HG03469 (cell line): ENCODE measurements at regions not wholly inside any gene's neighbourhood (a gene's known extent, or its start where the extent isn't known, plus 50 kb on each side); places are given as distances from the start of the nearest gene placed in this dataset.
"Not testable (repeated sequence)": the region's sequence is repeated elsewhere in the genome, so short reads cannot be mapped to it uniquely, and the experiment has no call there.

Experiments
- ATAC-seq: cut with Tn5 transposase; IDR thresholded peaks from one replicate; pipeline ENCODE4 v1.9.1; 2021; ENCODE audit warnings: mild to moderate bottlenecking, moderate library complexity, moderate number of reproducible peaks; ENCODE audit not compliant: unreplicated experiment

DNA sequence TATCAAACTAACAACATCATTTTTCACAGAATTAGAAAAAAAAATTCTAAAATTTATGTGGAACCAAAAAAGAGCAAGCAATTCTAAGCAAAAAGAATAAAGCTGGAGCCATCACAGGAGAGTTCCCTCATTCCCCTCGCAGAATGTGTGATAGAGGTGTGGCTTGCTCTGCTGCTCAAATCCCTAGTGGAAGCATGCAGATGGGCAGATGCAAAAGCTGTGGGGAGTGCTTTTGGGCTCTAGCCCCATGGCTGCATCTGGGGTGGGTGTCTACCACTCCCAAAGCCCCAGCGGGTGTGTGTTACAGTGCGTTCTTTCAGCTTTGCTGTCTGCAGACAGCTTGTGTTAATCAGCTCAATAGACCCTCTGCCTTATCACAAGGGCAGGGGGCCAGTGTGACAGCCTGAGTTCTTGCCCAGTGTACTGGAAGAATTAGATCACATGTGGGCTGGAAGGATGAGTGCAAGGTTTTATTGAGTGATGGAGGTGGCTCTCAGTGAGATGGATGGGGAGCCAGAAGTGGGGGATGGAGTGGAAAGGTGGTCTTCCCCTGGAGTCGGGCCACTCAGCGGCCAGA lies 575.9 kb upstream of the LRRN3 start:
- ATAC-seq, result not testable (repeated sequence)

DNA sequence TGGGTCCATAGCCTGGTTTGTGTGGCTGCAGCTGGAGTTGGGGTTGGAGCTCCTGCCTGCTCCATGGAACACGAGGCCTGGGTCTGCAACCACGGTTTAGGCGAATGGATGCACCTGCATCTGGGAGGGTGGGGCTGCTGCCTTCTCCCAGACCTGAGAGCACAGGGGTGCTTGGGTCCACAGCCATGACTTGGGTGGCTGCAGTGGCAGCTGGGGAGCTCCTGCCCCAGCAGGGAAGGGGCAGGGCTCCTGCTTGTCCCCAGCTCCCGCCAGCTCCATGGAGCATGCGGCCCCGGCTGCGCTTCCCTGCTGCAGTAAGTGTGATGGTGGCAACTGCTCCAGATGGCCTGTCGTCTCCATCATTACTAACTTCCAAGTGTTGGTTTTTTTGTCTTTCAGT lies 571.1 kb upstream of the LRRN3 start:
- no peak for ATAC-seq

DNA sequence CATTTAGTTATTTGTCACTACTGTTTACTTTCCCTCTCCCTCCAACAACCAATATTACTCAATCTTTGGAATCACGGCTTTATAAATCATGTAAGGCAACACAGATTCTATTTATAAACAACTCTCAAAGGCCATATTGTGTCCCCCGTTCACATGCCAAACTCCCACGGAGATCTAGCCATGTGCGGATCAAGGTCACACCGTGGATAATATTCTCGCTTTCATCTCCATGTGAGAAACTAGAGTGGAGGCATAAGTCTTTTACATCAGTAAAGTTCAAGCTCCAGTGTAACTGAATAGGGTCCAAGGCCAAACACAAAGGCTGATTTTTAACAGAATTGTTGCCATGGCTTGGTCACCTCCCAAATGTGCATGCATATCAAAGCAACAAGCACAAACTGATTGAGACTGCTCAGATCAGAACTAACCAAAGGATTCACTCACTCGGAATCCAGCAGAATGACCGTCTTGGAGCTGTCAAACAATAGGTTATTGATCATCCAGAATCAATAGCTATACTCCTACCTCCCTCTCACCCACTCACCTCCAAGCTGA lies 569.5 kb upstream of the LRRN3 start:
- ATAC-seq, result no peak

DNA sequence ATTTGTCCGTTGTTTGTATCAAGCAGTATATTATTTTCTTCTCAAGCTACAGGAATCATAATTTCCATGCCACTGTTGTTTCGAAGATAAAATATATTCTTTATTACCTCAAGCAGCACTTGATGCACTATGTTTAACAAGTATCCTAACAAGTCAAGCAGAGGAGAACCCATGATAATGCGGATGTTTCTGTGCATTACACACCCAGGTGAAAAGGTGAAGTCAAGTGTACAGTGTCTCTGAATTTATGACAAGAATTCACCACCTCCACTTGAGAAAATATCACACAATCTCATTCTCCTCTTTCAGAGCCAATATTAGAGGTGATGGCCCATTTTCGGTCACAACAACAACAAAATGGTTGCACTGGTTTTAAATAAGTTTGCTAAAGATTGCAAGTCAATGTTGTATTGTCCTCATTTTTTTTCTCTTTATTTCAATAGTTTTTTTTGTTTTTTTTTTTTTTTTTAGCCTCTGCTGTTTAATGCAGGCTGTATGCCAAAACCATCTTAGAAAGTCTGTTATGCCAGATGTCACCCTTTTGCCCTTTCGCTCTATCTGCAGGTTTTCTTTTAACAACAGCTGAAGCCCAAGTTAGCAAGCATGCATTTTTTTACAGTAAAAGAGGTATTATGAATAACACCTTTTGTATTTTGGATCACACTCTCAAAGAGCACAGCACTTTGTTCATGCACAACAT lies 568.7 kb upstream of the LRRN3 start:
- no peak for ATAC-seq

DNA sequence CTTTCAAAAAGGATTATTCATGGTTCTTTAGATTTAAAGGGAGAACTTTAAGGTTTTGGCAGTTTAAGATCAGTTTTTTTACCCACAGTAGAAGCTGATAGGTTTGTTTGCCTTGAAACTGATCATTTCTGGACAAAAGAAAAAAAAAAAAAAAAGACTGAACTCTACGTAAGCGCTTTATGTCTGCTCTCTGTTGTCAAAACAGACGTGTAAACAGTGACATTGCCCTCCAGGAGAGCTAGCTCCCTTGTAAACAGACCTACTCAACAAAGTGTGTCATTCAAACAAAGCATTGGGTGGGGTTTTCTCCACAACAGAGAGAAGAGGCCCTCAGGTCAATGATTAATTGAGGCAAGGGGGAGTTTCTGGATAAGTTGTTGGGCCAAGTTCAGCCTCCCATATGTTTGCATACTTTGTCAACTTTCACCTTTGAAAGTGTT lies 568.1 kb upstream of the LRRN3 start:
- ATAC-seq, result no peak

DNA sequence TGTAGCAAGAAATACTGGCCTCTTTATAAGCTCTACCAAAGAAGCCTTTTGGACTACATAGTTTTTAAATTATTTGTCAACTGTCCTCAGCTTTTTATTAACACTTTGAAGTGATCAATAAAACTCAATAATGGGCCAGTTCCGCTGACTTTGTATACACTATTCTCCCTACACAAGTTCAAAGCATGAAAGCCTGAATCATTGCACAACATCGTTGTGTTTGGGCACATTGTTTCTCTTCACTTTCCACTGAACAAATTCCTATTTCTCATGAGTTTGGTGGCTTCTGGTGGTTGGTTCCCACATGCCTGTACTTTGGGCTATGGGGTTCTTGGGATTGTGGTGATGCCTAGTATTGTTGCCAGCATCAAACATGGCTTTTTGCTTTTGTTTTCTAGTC lies 561.8 kb upstream of the LRRN3 start:
- no peak for ATAC-seq

DNA sequence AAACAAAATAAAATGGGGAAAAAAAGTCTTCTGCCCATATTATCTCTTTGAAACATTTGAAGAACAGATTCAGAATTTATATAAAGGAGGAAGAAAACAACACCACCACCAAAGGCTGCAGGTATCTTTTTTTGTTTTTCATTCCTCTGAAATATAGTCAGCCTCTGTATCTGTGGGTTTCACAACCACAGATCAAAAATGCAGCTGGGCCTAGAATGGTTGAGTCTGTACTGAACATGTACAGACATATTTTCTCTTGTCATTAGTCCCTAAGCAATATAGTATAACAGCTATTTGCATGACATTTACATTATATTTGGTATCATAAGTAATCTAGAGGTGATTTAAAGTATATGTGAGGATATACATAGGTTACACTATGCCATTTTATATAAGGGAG lies 559.7 kb upstream of the LRRN3 start:
- ATAC-seq, result no peak

DNA sequence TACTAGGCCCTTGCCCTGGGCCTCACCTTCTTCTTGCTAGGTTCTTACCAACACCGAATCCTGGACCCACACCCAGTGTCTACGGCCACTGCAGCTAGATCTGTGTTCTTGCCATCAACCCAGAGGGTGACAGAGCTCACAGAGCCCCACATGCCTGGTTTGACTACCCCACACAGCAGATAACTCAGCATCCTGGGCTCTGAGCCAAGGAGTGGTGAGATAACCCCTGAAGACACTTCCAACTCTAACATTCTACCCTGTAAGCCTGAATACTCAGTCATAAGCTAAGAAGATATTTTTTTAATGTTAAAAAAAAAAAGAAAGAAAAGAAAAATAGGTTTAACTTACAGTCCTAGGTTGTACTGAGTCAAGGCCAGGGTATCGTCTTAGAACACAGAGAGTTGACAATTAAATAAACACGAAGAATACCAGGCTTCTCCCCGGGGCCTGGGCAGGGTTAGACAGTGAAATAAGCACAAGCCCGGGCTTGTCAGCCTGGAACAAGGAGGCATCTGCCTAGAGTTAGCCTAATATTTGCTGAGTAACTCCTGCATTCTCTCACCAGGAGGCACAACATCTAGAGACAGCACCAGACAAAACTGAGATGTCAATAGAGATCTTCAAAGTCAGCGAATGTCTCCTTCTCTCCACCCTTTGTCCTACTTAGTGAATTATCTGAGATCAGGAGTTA lies 556.5 kb upstream of the LRRN3 start:
- ATAC-seq, result no peak

DNA sequence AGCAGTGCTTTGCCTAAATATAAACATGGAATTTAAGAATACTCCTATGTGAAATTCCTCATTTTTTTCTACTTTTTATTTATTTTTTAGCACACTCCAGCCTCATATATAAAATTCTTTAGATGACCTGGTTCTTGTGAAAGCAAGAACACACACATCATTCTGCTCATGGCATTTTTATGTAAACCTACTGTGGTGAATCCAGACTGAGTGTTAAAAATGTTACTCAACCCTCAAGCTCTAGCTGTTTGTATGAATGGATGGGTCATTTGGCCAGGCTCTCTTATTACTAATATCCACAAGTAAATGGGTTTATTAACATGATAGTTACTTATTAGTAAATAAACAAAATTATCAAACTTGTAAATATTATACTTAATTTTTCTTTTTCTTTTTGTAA lies 551.7 kb upstream of the LRRN3 start:
- no peak for ATAC-seq

DNA sequence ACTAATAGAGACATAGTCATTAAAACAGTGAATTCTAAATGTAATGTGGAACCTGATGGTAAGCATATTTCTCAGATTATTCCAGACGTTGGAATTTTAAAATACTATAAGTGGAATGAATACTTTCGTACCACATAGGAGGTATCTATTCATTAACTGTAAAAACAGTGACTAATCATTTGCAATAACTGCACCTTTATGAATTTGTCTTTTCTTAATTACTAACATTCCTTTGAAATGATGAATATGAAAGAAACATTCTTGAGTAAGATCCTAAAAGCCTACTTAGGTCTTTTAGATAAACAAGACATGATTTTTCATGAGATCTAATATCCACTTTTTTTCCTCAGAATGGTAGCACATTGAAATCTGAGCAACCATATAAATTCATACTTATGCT lies 549.0 kb upstream of the LRRN3 start:
- no peak for ATAC-seq

DNA sequence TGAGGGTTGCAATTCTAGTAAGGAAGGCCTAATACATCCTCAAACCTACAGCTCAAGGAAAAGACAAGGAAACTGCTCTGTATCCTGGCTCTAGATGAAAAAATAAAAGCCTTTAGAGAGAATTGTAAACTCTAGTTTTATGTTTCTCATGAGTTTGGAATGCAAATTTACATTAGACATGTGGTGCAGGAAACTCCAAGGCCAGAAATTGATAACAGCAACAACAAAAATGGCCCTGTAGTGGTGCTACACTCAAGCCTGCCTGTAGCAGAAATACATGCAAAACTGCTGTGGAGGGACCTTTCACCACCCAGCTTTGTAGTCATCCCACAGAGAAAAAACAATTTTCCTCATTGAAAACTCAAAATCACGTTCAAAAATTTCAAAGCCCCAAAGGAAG lies 546.7 kb upstream of the LRRN3 start:
- ATAC-seq, result no peak

DNA sequence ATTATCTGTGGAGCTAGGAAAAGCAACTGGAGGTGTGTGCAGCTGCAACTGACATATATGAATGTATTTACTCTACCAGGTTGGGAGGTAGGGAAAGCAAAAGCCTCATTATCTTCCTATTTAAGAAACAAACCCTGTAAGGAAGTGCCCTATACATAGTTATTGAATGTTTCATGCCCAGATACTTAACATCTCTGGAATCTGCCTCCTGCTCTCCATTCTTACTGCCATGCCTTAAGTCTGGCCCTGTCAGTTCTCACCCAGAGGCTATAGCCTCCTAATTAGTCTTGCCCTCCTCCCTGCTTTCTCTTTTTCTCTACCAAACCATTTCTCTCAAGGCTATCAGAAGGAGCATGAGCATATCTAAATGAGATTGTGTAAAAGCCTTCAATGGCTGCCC lies 542.6 kb upstream of the LRRN3 start:
- ATAC-seq, result no peak

DNA sequence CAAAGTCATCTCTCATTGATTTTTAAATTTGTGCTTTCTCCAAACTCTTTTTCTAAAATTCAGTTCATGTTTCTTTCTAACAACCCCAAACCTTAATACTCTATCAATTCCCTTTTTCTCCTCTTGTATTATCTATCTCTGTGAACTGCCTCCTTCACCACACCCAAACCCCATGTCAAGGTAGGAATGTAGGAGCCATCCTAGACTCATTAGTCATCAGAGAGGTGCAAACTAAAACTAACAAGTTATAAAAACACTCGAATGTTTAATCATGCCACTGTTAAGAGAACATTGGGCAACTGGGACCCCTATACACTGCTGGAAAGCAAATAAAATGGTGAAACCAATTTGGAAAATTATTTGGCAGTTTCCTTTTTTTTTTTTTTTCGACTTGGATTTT lies 533.8 kb upstream of the LRRN3 start:
- ATAC-seq, result no peak

DNA sequence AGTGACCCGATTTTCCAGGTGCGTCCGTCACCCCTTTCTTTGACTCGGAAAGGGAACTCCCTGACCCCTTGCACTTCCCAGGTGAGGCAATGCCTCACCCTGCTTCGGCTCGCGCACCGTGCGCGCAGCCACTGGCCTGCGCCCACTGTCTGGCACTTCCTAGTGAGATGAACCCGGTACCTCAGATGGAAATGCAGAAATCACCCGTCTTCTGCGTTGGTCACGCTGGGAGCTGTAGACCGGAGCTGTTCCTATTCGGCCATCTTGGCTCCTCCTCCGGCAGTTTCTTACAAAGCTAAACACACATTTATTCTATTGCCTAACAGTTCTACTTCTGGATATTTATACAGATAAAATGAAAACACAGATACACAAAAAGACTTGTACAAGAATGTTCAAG lies 527.6 kb upstream of the LRRN3 start:
- not testable (repeated sequence) for ATAC-seq

DNA sequence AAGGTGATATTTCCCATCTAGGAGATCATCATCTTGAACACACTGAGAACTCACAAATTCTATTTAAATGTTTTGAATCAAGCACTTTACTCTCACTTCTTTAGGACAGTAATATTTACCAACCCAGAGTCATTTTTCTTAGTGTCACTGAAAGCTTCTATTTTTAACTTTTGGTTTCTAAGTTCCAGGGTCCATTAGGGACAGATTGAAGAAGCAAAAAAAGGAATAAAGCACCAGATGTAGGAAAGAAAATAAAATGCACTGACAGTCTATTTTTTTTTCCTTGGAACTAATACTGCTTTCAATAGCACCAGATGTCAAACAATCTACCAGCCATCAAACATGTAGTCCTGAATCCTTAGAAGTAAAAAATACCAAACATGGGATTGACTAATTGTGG lies 526.7 kb upstream of the LRRN3 start:
- no peak for ATAC-seq

DNA sequence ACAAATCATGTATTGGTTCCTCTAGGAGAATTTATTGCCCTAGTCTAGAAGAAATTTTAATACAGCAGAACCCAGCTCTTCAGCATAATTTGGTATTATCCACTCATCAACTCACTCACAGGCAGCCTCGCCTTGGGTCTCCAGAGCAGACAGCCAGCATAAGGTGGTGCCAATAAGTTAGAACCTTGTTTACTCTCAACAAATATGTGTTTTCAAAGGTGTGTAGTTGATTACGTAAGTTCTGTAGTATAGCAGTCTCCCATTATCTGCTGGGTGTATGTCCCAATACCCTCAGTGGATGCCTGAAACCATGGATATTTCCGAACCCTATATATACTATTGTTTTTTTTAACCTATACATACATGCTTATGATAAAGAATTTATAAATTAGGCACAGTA lies 522.5 kb upstream of the LRRN3 start:
- ATAC-seq, result no peak

DNA sequence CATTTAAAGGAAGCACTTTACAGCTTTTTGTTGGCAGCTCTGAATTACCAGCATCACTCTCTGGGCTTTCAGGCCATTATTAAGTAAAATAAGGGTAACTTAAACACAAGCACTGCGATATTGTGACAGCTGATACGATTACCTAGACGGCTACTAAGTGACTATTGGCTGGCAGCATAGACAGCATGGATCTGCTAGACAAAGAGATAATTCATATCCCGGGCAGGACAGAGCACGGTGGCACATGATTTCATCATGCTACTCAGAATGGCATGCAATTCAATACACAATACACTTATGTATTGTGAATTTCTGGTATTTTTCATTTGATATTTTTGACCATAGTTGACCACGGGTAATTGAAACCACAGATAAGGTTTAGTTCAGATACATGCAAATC lies 522.0 kb upstream of the LRRN3 start:
- ATAC-seq, result no peak

DNA sequence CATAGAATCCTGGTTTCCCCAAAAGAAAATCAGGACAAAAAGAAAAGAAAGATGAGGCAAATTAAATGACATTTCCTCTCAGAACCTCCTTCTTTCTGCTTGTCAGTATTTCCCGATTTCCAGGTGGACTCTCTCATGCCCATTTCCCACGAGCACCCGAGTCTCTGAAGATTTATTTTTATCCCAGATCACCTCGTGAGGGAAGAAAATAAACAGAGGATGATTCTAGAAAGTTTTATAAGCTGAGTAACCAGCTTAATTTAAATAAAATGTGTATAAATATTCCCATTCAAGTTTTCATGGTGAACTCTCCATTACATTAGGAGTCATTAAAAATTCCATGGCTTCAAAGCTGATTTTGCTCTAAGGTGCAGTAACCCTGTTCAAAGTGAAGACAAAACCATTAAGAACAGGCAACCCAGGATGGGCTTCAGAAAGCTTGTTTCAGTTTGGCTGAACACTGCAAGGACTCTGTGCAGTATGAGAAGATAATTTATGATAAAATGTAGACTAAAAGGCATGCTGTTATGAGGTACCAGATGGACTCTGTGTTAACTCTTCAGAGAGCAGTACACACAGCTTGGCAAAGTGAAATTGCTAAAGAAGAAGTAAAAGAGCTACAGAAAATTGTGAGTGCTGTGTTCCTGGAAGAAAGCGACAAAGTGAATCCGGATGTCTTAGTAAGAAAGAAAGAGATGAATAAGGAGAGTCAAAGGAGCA lies 521.3 kb upstream of the LRRN3 start:
- no peak for ATAC-seq

DNA sequence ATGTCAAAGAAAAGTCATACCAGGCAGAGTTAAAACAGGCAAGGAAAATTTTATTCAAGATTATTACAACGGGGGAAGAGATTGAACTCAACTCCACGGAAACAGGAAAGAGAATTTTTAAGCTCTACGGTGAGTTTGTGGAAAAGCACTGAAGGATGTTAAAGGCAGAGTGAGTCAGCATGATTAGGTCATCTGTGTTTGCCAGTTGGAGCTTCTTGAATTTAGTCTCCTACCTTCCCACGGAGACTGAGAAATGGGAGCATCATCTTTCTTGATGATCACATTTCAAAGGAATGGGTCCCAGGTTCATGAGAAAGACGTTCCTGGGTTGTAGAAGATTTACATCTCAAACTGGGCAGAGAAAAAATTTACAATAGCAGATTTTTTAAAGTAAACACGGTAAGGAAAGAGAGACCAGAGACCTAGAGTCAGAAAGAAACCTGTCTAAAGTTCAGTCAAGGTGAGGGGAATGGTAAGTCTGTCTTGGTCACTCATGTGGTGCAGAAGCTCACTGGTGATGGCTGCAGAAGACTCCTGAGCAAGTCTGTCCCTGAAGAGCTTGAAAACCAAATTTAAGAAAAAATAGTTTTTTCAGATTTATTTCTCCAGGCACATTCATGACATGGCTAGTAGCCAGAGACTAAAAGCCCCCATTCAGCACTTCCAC lies 516.9 kb upstream of the LRRN3 start:
- ATAC-seq, result no peak

DNA sequence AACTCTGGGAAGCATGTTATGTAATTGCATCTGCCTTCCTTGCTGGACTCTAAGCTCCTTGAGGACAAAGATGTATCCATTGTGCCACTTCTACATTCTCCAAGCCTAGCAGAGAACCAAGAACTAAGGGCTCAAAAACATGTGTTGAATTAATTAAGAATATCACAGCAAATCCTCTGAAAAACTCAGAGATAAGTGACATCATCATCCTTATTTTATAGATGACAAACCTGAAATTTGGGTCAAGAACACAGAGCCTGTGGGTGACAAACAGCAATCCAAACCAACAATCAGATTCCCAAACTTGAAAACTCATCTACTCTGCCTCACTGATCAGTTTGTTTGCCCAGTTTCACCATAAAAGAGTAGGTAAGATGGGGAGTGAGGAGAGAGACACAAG lies 503.6 kb upstream of the LRRN3 start:
- no peak for ATAC-seq

DNA sequence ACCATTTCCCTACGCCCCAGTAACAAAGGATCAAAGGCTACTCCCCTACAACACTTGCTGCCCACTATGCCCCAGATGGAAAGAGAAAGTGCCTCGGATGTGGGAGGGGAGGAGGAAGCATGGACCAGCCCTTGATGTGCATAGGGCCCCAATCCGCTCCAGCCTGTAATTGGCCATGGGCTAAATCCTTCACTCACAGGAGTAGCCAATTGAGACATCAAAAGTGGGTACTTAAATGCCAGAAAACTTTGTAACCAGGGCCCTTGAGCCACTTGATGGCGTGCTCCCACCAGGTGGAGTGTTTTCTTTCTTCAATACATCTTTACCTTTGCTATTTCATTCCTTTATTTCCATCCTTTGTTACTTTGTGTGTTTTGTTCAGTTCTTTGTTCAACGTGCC lies 500.5 kb upstream of the LRRN3 start:
- ATAC-seq, result no peak
